H1 (cell line): ENCODE measurements at regions not wholly inside any gene's neighbourhood (a gene's known extent, or its start where the extent isn't known, plus 50 kb on each side); places are given as distances from the start of the nearest gene placed in this dataset.

ENCODE experiments used
- CTCF ChIA-PET: fragments of 300-600 bp; sonication (Branson Sonifier 250); formaldehyde crosslinking; loops from one replicate; lab custom pipeline; 2021; ENCODE audit not compliant: partially characterized antibody; lab: Charles Lee
- POLR2A ChIA-PET: fragments of 300-600 bp; sonication (Branson Sonifier 250); formaldehyde crosslinking; loops from one replicate; lab custom pipeline; 2021; ENCODE audit warnings: inconsistent platforms; ENCODE audit not compliant: partially characterized antibody; lab: Charles Lee
- DNase-seq, 2 experiments: peaks; one replicate each; pipeline versions ENCODE4 v3.0.0 to v3.0.0-alpha.2; 2010 to 2022; ENCODE audit warnings: low spot score in 2 of 2, low read depth in 1 of 2, mixed read lengths in 1 of 2
- FAIRE-seq: peaks from 2 replicates; lab custom pipeline; 2011; peaks lifted over from hg19 to GRCh38; lab: Jason Lieb, UNC
- H2AFZ ChIP-seq: 2 replicates; pipeline ENCODE4 v1.8.1; 2012; ENCODE audit warnings: low read length, inconsistent platforms
- H2AK5ac ChIP-seq: 2 replicates; pipeline ENCODE4 v1.6.1; 2013; ENCODE audit warnings: low read depth, low read length
- H2BK120ac ChIP-seq: replicated peaks from 2 replicates; pipeline ENCODE3; 2013; ENCODE audit warnings: low read depth, low read length, inconsistent platforms
- H2BK12ac ChIP-seq: 2 replicates; pipeline ENCODE4 v1.6.1; 2013; ENCODE audit warnings: low read depth, low read length
- H2BK15ac ChIP-seq: 2 replicates; pipeline ENCODE4 v1.6.1; 2013; ENCODE audit warnings: low read length
- H2BK20ac ChIP-seq: 2 replicates; pipeline ENCODE4 v1.6.1; 2013; ENCODE audit warnings: low read length
- H2BK5ac ChIP-seq: 2 replicates; pipeline ENCODE4 v1.6.1; 2013; ENCODE audit warnings: low read depth, low read length
- H3K14ac ChIP-seq: 2 replicates; pipeline ENCODE4 v1.6.1; 2013; ENCODE audit warnings: inconsistent platforms; ENCODE audit not compliant: insufficient read length
- H3K18ac ChIP-seq: 2 replicates; pipeline ENCODE4 v1.6.1; 2013; ENCODE audit warnings: low read length; ENCODE audit errors: extremely low read depth
- H3K23ac ChIP-seq: 2 replicates; pipeline ENCODE4 v1.6.1; 2013; ENCODE audit warnings: inconsistent platforms; ENCODE audit not compliant: insufficient read length
- H3K23me2 ChIP-seq: 2 replicates; pipeline ENCODE4 v1.6.1; 2013; ENCODE audit warnings: low read depth, low read length
- H3K27ac ChIP-seq: 2 replicates; pipeline ENCODE4 v1.6.1; 2011; ENCODE audit warnings: low read depth, low read length, inconsistent platforms
- H3K27me3 ChIP-seq, 4 experiments: replicated peaks in 1 of 4; 1 replicate in 1 of 4; 2 replicates in 3 of 4; pipeline versions ENCODE4 v1.6.1 to v1.8.1; 2011 to 2013; ENCODE audit warnings: low read length in 3 of 4, mild to moderate bottlenecking in 3 of 4, inconsistent platforms in 2 of 4, mixed read lengths in 2 of 4, moderate library complexity in 1 of 4; ENCODE audit not compliant: control insufficient read depth in 3 of 4, insufficient read depth in 3 of 4; ENCODE audit errors: extremely low read depth in 1 of 4
- H3K36me3 ChIP-seq, 4 experiments: 2 replicates each; pipeline versions ENCODE4 v1.6.1 to v1.8.1; 2011 to 2013; ENCODE audit warnings: mild to moderate bottlenecking in 4 of 4, low read length in 3 of 4, moderate library complexity in 2 of 4, control low read depth in 1 of 4, inconsistent platforms in 1 of 4; ENCODE audit not compliant: insufficient read depth in 4 of 4, control insufficient read depth in 2 of 4
- H3K4ac ChIP-seq: replicated peaks from 2 replicates; pipeline ENCODE3; 2013; ENCODE audit warnings: low read length, low read depth, mixed read lengths, inconsistent platforms; ENCODE audit not compliant: insufficient read length
- H3K4me1 ChIP-seq, 4 experiments: replicated peaks in 1 of 4; 1 replicate in 1 of 4; 2 replicates in 3 of 4; pipeline versions ENCODE4 v1.6.1 to v1.8.1; 2011 to 2013; ENCODE audit warnings: low read length in 3 of 4, inconsistent platforms in 2 of 4, mixed read lengths in 1 of 4; ENCODE audit not compliant: insufficient read depth in 4 of 4, control insufficient read depth in 3 of 4
- H3K4me2 ChIP-seq, 2 experiments: 2 replicates each; pipeline versions ENCODE4 v1.6.1 to v1.8.1; 2011 to 2013; ENCODE audit warnings: low read depth in 2 of 2, low read length in 2 of 2, control low read depth in 1 of 2, inconsistent platforms in 1 of 2, mild to moderate bottlenecking in 1 of 2; ENCODE audit not compliant: insufficient read depth in 1 of 2
- H3K4me3 ChIP-seq, 4 experiments: fragments of 200-600, 300-600 bp in 1 of 4; sonication (generic), shearing (Covaris generic), sonication (Bioruptor Twin) in 1 of 4; 2 replicates each; pipeline versions ENCODE4 v1.5.1 to v1.8.1; 2011 to 2016; ENCODE audit warnings: low read length in 4 of 4, low read depth in 3 of 4, control low read depth in 2 of 4, inconsistent platforms in 2 of 4, mild to moderate bottlenecking in 2 of 4, mixed read lengths in 1 of 4, moderate library complexity in 1 of 4; ENCODE audit not compliant: insufficient read depth in 2 of 4; ENCODE audit errors: extremely low read depth in 1 of 4
- H3K56ac ChIP-seq: replicated peaks from 2 replicates; pipeline ENCODE3; 2013; ENCODE audit warnings: low read depth, mild to moderate bottlenecking, mixed read lengths, low read length, inconsistent platforms; ENCODE audit not compliant: insufficient read length
- H3K79me1 ChIP-seq: 2 replicates; pipeline ENCODE4 v1.6.1; 2013; ENCODE audit warnings: low read depth, low read length, control low read depth
- H3K79me2 ChIP-seq, 2 experiments: 2 replicates each; pipeline versions ENCODE4 v1.6.1 to v1.8.1; 2012 to 2013; ENCODE audit warnings: low read length in 2 of 2, mild to moderate bottlenecking in 2 of 2, inconsistent platforms in 1 of 2; ENCODE audit not compliant: insufficient read depth in 2 of 2, control insufficient read depth in 1 of 2
- H3K9ac ChIP-seq, 4 experiments: replicated peaks in 1 of 4; 1 replicate in 1 of 4; 2 replicates in 3 of 4; pipeline versions ENCODE4 v1.6.1 to v1.8.1; 2011 to 2013; ENCODE audit warnings: low read depth in 3 of 4, low read length in 3 of 4, control low read depth in 2 of 4, mild to moderate bottlenecking in 2 of 4, moderate library complexity in 2 of 4, inconsistent platforms in 1 of 4; ENCODE audit errors: extremely low read depth in 1 of 4
- H3K9me3 ChIP-seq, 2 experiments: 2 replicates each; pipeline versions ENCODE4 v1.6.1 to v1.8.1; 2012 to 2013; ENCODE audit warnings: mild to moderate bottlenecking in 2 of 2, moderate library complexity in 2 of 2, control low read depth in 1 of 2, inconsistent platforms in 1 of 2, low read depth in 1 of 2, low read length in 1 of 2, mixed read lengths in 1 of 2; ENCODE audit not compliant: insufficient read depth in 2 of 2
- H4K20me1 ChIP-seq, 2 experiments: replicated peaks in 1 of 2; 2 replicates each; pipeline versions ENCODE3 to v1.8.1; 2011 to 2013; ENCODE audit warnings: inconsistent platforms in 2 of 2, low read length in 2 of 2, mild to moderate bottlenecking in 1 of 2; ENCODE audit not compliant: insufficient read depth in 2 of 2, control insufficient read depth in 1 of 2
- H4K5ac ChIP-seq: 2 replicates; pipeline ENCODE4 v1.6.1; 2013; ENCODE audit warnings: low read length, low read depth, mixed read lengths, inconsistent platforms; ENCODE audit not compliant: insufficient read length
- H4K8ac ChIP-seq: 2 replicates; pipeline ENCODE4 v1.8.0; 2013; ENCODE audit warnings: mild to moderate bottlenecking, moderate library complexity, low read length, inconsistent platforms; ENCODE audit not compliant: insufficient read depth; ENCODE audit errors: extremely low read depth
- H4K91ac ChIP-seq: replicated peaks from 2 replicates; pipeline ENCODE3; 2013; ENCODE audit warnings: low read length, mixed read lengths, inconsistent platforms; ENCODE audit not compliant: insufficient read length
- RBBP5 ChIP-seq: IDR thresholded peaks from 2 replicates; pipeline ENCODE4 v1.7.1; 2012; ENCODE audit warnings: low read depth, mild to moderate bottlenecking, inconsistent platforms, low read length, moderate library complexity, borderline replicate concordance
- WGBS, 2 experiments: shearing (Covaris generic) in 1 of 2; methylation state at CpG; one replicate each; pipeline versions ENCODE4 v1.1.6 to v1.1.7; 2013 to 2015; ENCODE audit warnings: low lambda C conversion rate in 2 of 2, mixed read lengths in 2 of 2, inconsistent platforms in 1 of 2, low coverage in 1 of 2, missing lambda C conversion rate in 1 of 2; ENCODE audit not compliant: insufficient replicate concordance in 2 of 2, insufficient coverage in 1 of 2, insufficient read length in 1 of 2; ENCODE audit errors: extremely low coverage in 1 of 2, missing lambda C conversion rate in 1 of 2; 5-methylcytosine and 5-hydroxymethylcytosine counted together

DNA sequence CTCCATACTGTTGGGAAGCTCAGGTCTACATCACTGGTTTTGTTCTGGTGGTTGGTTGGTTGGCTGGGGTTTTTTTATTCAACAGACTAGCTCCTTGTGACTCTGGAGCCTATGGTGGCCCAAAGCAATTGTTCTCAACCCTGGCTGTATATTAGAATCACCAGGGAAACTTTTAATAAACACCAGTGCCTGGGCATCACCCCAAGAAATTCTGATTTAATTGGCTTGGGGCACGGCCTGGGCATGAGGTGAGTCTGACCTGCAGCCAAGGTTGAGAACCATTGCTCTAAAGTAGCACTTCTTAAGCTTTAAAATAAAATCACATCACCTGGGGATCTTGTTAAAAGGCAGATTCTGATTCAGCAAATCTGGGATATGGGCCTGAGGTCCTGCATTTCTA lies 184.1 kb downstream of the C1D start:
- Histone ChIP-seq H3K4me1 (peaks cover 0 to 3% (median 0%) of the 10 kb centered on the region in 4 experiments; a peak in 1 of 7 replicates), H3K79me2 (no peaks in the 10 kb centered on the region), H3K4me2 (no peak overlapping the region), H3K23ac (no peak overlapping the region), H3K23me2 (no peaks in the 10 kb centered on the region), H3K79me1 (no peaks in the 10 kb centered on the region), H2AFZ (no peak overlapping the region), H4K91ac (no peak overlapping the region), H4K5ac (no peak overlapping the region), H4K20me1 (no peaks in the 10 kb centered on the region), H4K8ac (no peak overlapping the region), H2BK12ac (no peak overlapping the region), H2BK5ac (no peak overlapping the region), H3K18ac (no peak overlapping the region), H2BK20ac (no peak overlapping the region), H3K27me3 (peaks cover 0 to 3% (median 0%) of the 10 kb centered on the region in 4 experiments; a peak in 1 of 7 replicates), H2AK5ac (no peak overlapping the region), H3K56ac (no peak overlapping the region), H2BK120ac (no peak overlapping the region), H3K27ac (no peak overlapping the region), H3K36me3 (no peaks in the 10 kb centered on the region), H3K9me3 (no peaks in the 10 kb centered on the region), H2BK15ac (no peak overlapping the region), H3K14ac (no peak overlapping the region), H3K4ac (no peak overlapping the region), H3K9ac (no peak overlapping the region), H3K4me3 (no peak overlapping the region)
- POLR2A ChIA-PET, result no interaction called here
- TF ChIP-seq RBBP5, result no peak
- WGBS, 2 experiments, result 92% methylated on average over 1 of the region's 1 CpG; no CpG with 5 or more reads in 1 of the 2 experiments
- FAIRE-seq, result no peak
- CTCF ChIA-PET, result interaction anchor here (0.8 to 1.6 kb wide), 3 partner anchors 9 to 32 kb away, joined by 3 to 5 read pairs (median 4); no protein-coding TSS in a partner anchor
- DNase-seq, result no peak
